ENCODE measurements at regions not wholly inside any gene's neighbourhood (a gene's known extent, or its start where the extent isn't known, plus 50 kb on each side); places are given as distances from the start of the nearest gene placed in this dataset.

DNA sequence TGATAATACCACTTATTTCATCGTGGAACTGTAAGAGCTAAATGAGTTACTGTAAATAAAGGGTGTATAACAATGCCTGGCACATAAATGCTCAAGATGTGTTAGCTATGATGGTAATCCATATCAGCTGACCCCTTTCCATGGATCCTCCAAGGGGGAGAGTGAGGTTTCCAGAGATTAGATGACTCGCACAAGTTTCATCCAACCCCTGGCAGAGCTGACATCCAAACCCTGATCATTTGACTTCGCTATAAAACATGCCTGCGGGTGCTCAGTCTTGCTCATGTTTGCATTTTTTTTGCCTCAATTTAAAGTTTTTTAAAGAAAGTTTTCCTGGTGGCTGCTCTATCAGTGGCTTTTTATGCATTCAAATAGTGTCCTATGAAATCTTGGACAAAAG, 145.7 kb upstream of the SMIM23 start:
- TF ChIP-seq, protein P1, sequence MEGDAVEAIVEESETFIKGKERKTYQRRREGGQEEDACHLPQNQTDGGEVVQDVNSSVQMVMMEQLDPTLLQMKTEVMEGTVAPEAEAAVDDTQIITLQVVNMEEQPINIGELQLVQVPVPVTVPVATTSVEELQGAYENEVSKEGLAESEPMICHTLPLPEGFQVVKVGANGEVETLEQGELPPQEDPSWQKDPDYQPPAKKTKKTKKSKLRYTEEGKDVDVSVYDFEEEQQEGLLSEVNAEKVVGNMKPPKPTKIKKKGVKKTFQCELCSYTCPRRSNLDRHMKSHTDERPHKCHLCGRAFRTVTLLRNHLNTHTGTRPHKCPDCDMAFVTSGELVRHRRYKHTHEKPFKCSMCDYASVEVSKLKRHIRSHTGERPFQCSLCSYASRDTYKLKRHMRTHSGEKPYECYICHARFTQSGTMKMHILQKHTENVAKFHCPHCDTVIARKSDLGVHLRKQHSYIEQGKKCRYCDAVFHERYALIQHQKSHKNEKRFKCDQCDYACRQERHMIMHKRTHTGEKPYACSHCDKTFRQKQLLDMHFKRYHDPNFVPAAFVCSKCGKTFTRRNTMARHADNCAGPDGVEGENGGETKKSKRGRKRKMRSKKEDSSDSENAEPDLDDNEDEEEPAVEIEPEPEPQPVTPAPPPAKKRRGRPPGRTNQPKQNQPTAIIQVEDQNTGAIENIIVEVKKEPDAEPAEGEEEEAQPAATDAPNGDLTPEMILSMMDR (IDR thresholded peaks at IDR 0.05; ENCODE audit: insufficient read depth, low read length, poor library complexity, severe bottlenecking): no peak
- TF ChIP-seq EZH2phosphoT487 (conservative IDR thresholded peaks at IDR 0.05; ENCODE audit: low read length): no peak
